Tibial nerve (tissue), 4 donors: ENCODE measurements at regions not wholly inside any gene's neighbourhood (a gene's known extent, or its start where the extent isn't known, plus 50 kb on each side); places are given as distances from the start of the nearest gene placed in this dataset.

ENCODE experiments used
- DNase-seq, 2 donors: peaks; one replicate each; pipeline ENCODE4 v3.0.0-alpha.2; 2019; ENCODE audit warnings: low spot score in 2 of 2
- H3K27ac ChIP-seq, 4 donors: fragments of 200-600 bp; sonication (generic) in 3 of 4; one replicate each; pipeline ENCODE4 v1.5.1; 2017 to 2019; ENCODE audit warnings: mild to moderate bottlenecking in 1 of 4
- H3K27me3 ChIP-seq, 2 donors: fragments of 200-600 bp; sonication (generic) in 1 of 2; one replicate each; pipeline versions ENCODE4 v1.5.1 to v1.6.0; 2017 to 2019
- H3K36me3 ChIP-seq, 3 donors: fragments of 200-600 bp; sonication (generic); one replicate each; pipeline ENCODE4 v1.5.1; 2018 to 2019
- H3K4me1 ChIP-seq, 4 donors: fragments of 200-600 bp; sonication (generic) in 3 of 4; one replicate each; pipeline ENCODE4 v1.5.1; 2017 to 2019
- H3K4me3 ChIP-seq, 4 donors: fragments of 200-600 bp; sonication (generic) in 3 of 4; one replicate each; pipeline ENCODE4 v1.5.1; 2017 to 2019; ENCODE audit warnings: mild to moderate bottlenecking in 1 of 4, moderate library complexity in 1 of 4
- H3K9me3 ChIP-seq, 4 donors: fragments of 200-600 bp; sonication (generic) in 3 of 4; one replicate each; pipeline ENCODE4 v1.5.1; 2017 to 2019
- CTCF ChIP-seq, 5 experiments: fragments of 200-600 bp in 3 of 5; fragments of 450-650 bp in 2 of 5; sonication (generic) in 3 of 5; IDR thresholded peaks; one replicate each; pipeline ENCODE4 v1.5.1; 2016 to 2019; ENCODE audit warnings: antibody characterized with exemption in 5 of 5, mild to moderate bottlenecking in 3 of 5, moderate library complexity in 2 of 5
- EP300 ChIP-seq, 2 donors: sonication (generic); formaldehyde crosslinking; IDR thresholded peaks; one replicate each; pipeline ENCODE4 v1.6.1; 2017; ENCODE audit warnings: antibody characterized with exemption in 2 of 2, mild to moderate bottlenecking in 1 of 2
- POLR2A ChIP-seq, 2 donors: fragments of 450-650 bp; IDR thresholded peaks; one replicate each; pipeline ENCODE4 v1.6.1; 2017; ENCODE audit warnings: antibody characterized with exemption in 2 of 2, mild to moderate bottlenecking in 2 of 2, moderate library complexity in 2 of 2
- WGBS, 2 donors: methylation state at CpG; one replicate each; pipeline ENCODE4 v1.1.5; 2018; 5-methylcytosine and 5-hydroxymethylcytosine counted together

DNA sequence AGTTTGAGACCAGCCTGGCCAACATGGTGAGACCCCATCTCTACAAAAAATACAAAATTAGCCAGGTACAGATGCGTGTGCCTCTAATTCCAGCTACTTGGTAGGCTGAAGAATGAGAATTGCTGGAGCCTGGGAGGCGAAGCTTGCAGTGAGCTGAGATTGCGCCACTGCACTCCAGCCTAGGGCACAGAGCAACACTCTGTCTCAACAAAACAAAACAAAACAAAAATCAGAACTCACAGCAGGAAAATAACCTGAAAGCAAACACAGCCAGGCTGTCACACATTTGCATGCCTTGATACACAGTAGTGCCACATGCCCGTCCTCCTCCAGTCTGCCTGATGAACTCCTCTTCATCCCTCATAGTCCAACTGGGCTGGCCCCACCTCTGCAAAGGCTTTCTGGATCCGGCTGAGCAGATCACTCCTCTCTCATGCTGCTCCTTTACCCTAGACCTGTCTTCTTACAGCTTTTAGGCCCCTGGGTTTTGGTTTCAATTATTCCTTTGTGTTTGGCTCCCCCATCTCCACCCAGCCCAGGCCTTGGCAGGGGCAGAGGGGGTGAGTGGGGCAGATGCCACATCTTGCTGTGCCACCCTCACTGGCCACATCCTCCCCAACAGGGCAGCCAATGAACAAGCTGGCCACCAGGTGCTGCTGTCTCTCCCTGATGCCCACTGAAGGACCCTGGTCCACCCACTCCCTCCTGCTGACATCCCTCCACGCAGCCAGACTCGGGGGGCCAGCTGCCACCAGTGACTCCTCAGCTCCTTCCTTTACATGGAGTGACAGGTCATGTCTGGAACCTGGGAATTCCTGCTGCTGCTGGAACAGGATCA is 62.0 kb upstream of the GGTA1 start:
- Histone ChIP-seq H3K4me1 (peaks cover 2 to 27% (median 11%) of the 10 kb centered on the region in 4 donors), H3K4me3 (no peak overlapping the region), H3K9me3 (no peaks in the 10 kb centered on the region), H3K27me3 (no peaks in the 10 kb centered on the region), H3K27ac (no peak overlapping the region), H3K36me3 (no peaks in the 10 kb centered on the region)
- TF ChIP-seq EP300 (IDR thresholded peaks at IDR 0.05) (no peak), CTCF (IDR thresholded peaks at IDR 0.05) (no peak), POLR2A (IDR thresholded peaks at IDR 0.05) (no peak)
- DNase-seq, result no peak
- 88 to 94% methylated on average over 6 to 7 of the region's 7 CpGs for WGBS, 2 donors

GRCh38 chr9:121562301-121562700 is 62.7 kb upstream of the GGTA1 start:
- no peak for TF ChIP-seq EP300 (IDR thresholded peaks at IDR 0.05)
- no peak for TF ChIP-seq POLR2A (IDR thresholded peaks at IDR 0.05)
- no peak for TF ChIP-seq CTCF (IDR thresholded peaks at IDR 0.05)
- 80 to 89% methylated on average over 6 of the region's 6 CpGs for WGBS, 2 donors
- Histone ChIP-seq H3K27me3 (no peaks in the 10 kb centered on the region), H3K4me3 (no peak overlapping the region), H3K27ac (no peak overlapping the region), H3K36me3 (no peaks in the 10 kb centered on the region), H3K4me1 (peaks cover 0 to 27% (median 11%) of the 10 kb centered on the region in 4 donors), H3K9me3 (no peaks in the 10 kb centered on the region)
- DNase-seq, result no peak

DNA sequence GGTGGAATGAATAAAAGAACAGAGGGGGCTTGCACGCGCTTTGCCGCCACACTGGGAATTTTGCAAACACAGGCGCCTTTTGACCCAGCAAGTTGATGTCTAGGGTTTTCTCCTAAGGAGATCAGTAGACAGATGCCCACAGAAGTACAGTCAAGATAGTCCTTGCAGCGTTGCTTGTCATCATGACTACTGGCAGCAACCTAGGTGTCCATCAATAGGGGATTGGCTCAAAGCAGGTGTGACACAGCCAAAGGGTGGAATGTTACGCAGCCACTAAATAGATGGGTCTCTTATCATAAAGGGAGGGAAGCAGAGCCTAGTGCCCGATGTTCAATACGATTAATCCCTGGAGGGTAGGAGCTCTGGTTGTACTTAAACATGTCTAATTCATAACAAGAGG is 63.8 kb upstream of the GGTA1 start:
- DNase-seq, result no peak
- no peaks in the 10 kb centered on the region for H3K9me3 ChIP-seq
- H3K4me1 ChIP-seq, result peaks cover 0 to 27% (median 12%) of the 10 kb centered on the region in 4 donors
- H3K4me3 ChIP-seq, result no peak overlapping the region
- TF ChIP-seq CTCF (IDR thresholded peaks at IDR 0.05) (no peak), POLR2A (IDR thresholded peaks at IDR 0.05) (no peak)
- H3K27ac ChIP-seq, result no peak overlapping the region
- 92 to 94% methylated on average over 8 of the region's 8 CpGs for WGBS, 2 donors
- H3K36me3 ChIP-seq, result no peaks in the 10 kb centered on the region
- no peaks in the 10 kb centered on the region for H3K27me3 ChIP-seq

- H3K4me1 ChIP-seq, result peaks cover 0 to 28% (median 15%) of the 10 kb centered on the region in 4 donors
- H3K4me3 ChIP-seq, result no peak overlapping the region
- H3K27me3 ChIP-seq, result no peaks in the 10 kb centered on the region
- H3K9me3 ChIP-seq, result no peaks in the 10 kb centered on the region
- no peak for DNase-seq
- WGBS, 2 donors, result 94% methylated on average over 6 to 7 of the region's 7 CpGs
- no peak overlapping the region for H3K27ac ChIP-seq
- H3K36me3 ChIP-seq, result no peaks in the 10 kb centered on the region
- no peak for TF ChIP-seq CTCF (IDR thresholded peaks at IDR 0.05)
- TF ChIP-seq EP300 (IDR thresholded peaks at IDR 0.05), result no peak
- TF ChIP-seq POLR2A (IDR thresholded peaks at IDR 0.05), result no peak
These were observed 64.3 kb upstream of the GGTA1 start for GRCh38 chr9:121563881-121564460.

- peaks cover 0 to 35% (median 18%) of the 10 kb centered on the region in 4 donors for H3K4me1 ChIP-seq
- 90 to 93% methylated on average over 9 to 11 of the region's 11 CpGs for WGBS, 2 donors
- H3K27ac ChIP-seq, result no peak overlapping the region
- H3K4me3 ChIP-seq, result no peak overlapping the region
- TF ChIP-seq EP300 (IDR thresholded peaks at IDR 0.05) (no peak), CTCF (IDR thresholded peaks at IDR 0.05) (no peak), POLR2A (IDR thresholded peaks at IDR 0.05) (no peak)
- H3K36me3 ChIP-seq, result no peaks in the 10 kb centered on the region
- DNase-seq, result no peak
- no peaks in the 10 kb centered on the region for H3K9me3 ChIP-seq
- H3K27me3 ChIP-seq, result no peaks in the 10 kb centered on the region
These were observed 65.0 kb upstream of the GGTA1 start for GRCh38 chr9:121564504-121565260.
